ENCODE measurements at regions not wholly inside any gene's neighbourhood (a gene's known extent, or its start where the extent isn't known, plus 50 kb on each side); places are given as distances from the start of the nearest gene placed in this dataset.
"Not testable (repeated sequence)": the region's sequence is repeated elsewhere in the genome, so short reads cannot be mapped to it uniquely, and the experiment has no call there.

GRCh38 chr13:80830431-80830830 is 489.5 kb upstream of the SPRY2 start:
- no peak for DNase-seq (ENCODE audit: low read depth, low spot score)
- in situ Hi-C loops (cut with HindIII; ENCODE audit: low pct_unique_long_range_greater_than_20kb, low sequenced_read_pairs): no loop called here

- DNase-seq (ENCODE audit: low read depth, low spot score): no peak
- in situ Hi-C loops (cut with HindIII; ENCODE audit: low pct_unique_long_range_greater_than_20kb, low sequenced_read_pairs): no loop called here
Observed at GRCh38 chr13:80828759-80829158, 487.8 kb upstream of the SPRY2 start.

- in situ Hi-C loops (cut with HindIII; ENCODE audit: low pct_unique_long_range_greater_than_20kb, low sequenced_read_pairs): no loop called here
- DNase-seq (ENCODE audit: low read depth, low spot score): no peak
Observed at GRCh38 chr13:80825276-80825675, 484.4 kb upstream of the SPRY2 start.

- no peak for DNase-seq (ENCODE audit: low read depth, low spot score)
Observed at GRCh38 chr13:80824229-80824628, 483.3 kb upstream of the SPRY2 start.

GRCh38 chr13:80823472-80823871 is 482.5 kb upstream of the SPRY2 start:
- DNase-seq (ENCODE audit: low read depth, low spot score): no peak
- in situ Hi-C loops (cut with HindIII; ENCODE audit: low pct_unique_long_range_greater_than_20kb, low sequenced_read_pairs): no loop called here

More at GRCh38 chr13:80824229-80824628, 483.3 kb upstream of the SPRY2 start:
- in situ Hi-C loops (cut with HindIII; ENCODE audit: low pct_unique_long_range_greater_than_20kb, low sequenced_read_pairs): no loop called here

- in situ Hi-C loops (cut with HindIII; ENCODE audit: low pct_unique_long_range_greater_than_20kb, low sequenced_read_pairs): no loop called here
- no peak for DNase-seq (ENCODE audit: low read depth, low spot score)
Observed at GRCh38 chr13:80821466-80821865, 480.5 kb upstream of the SPRY2 start.

GRCh38 chr13:80817979-80818378 is 477.1 kb upstream of the SPRY2 start:
- in situ Hi-C loops (cut with HindIII; ENCODE audit: low pct_unique_long_range_greater_than_20kb, low sequenced_read_pairs): no loop called here
- no peak for DNase-seq (ENCODE audit: low read depth, low spot score)

GRCh38 chr13:80814541-80814940 is 473.6 kb upstream of the SPRY2 start:
- DNase-seq (ENCODE audit: low read depth, low spot score): no peak
- in situ Hi-C loops (cut with HindIII; ENCODE audit: low pct_unique_long_range_greater_than_20kb, low sequenced_read_pairs): no loop called here

- in situ Hi-C loops (cut with HindIII; ENCODE audit: low pct_unique_long_range_greater_than_20kb, low sequenced_read_pairs); DNase-seq (ENCODE audit: low read depth, low spot score): not testable (repeated sequence)
Observed at GRCh38 chr13:80810294-80810693, 469.4 kb upstream of the SPRY2 start.

GRCh38 chr13:80802946-80803345 is 462.0 kb upstream of the SPRY2 start:
- DNase-seq (ENCODE audit: low read depth, low spot score): no peak
- in situ Hi-C loops (cut with HindIII; ENCODE audit: low pct_unique_long_range_greater_than_20kb, low sequenced_read_pairs): no loop called here

GRCh38 chr13:80798576-80799133 is 457.7 kb upstream of the SPRY2 start:
- DNase-seq (ENCODE audit: low read depth, low spot score): no peak
- in situ Hi-C loops (cut with HindIII; ENCODE audit: low pct_unique_long_range_greater_than_20kb, low sequenced_read_pairs): no loop called here

- in situ Hi-C loops (cut with HindIII; ENCODE audit: low pct_unique_long_range_greater_than_20kb, low sequenced_read_pairs): no loop called here
- no peak for DNase-seq (ENCODE audit: low read depth, low spot score)
Observed at GRCh38 chr13:80787604-80788003, 446.7 kb upstream of the SPRY2 start.

- in situ Hi-C loops (cut with HindIII; ENCODE audit: low pct_unique_long_range_greater_than_20kb, low sequenced_read_pairs): no loop called here
- DNase-seq (ENCODE audit: low read depth, low spot score): peak; percentile 22
Observed at GRCh38 chr13:80783926-80784565, 443.1 kb upstream of the SPRY2 start.

- no peak for DNase-seq (ENCODE audit: low read depth, low spot score)
- in situ Hi-C loops (cut with HindIII; ENCODE audit: low pct_unique_long_range_greater_than_20kb, low sequenced_read_pairs): no loop called here
Observed at GRCh38 chr13:80782441-80782840, 441.5 kb upstream of the SPRY2 start.

GRCh38 chr13:80778297-80778696 is 437.4 kb upstream of the SPRY2 start:
- in situ Hi-C loops (cut with HindIII; ENCODE audit: low pct_unique_long_range_greater_than_20kb, low sequenced_read_pairs): no loop called here
- DNase-seq (ENCODE audit: low read depth, low spot score): no peak

GRCh38 chr13:80757694-80758093 is 416.8 kb upstream of the SPRY2 start:
- DNase-seq (ENCODE audit: low read depth, low spot score): no peak
- in situ Hi-C loops (cut with HindIII; ENCODE audit: low pct_unique_long_range_greater_than_20kb, low sequenced_read_pairs): no loop called here

GRCh38 chr13:80755910-80756309 is 415.0 kb upstream of the SPRY2 start:
- in situ Hi-C loops (cut with HindIII; ENCODE audit: low pct_unique_long_range_greater_than_20kb, low sequenced_read_pairs): no loop called here
- no peak for DNase-seq (ENCODE audit: low read depth, low spot score)

GRCh38 chr13:80754441-80754840 is 413.5 kb upstream of the SPRY2 start:
- DNase-seq (ENCODE audit: low read depth, low spot score): no peak
- in situ Hi-C loops (cut with HindIII; ENCODE audit: low pct_unique_long_range_greater_than_20kb, low sequenced_read_pairs): no loop called here

GRCh38 chr13:80753866-80754265 is 412.9 kb upstream of the SPRY2 start:
- in situ Hi-C loops (cut with HindIII; ENCODE audit: low pct_unique_long_range_greater_than_20kb, low sequenced_read_pairs): no loop called here
- DNase-seq (ENCODE audit: low read depth, low spot score): no peak

- in situ Hi-C loops (cut with HindIII; ENCODE audit: low pct_unique_long_range_greater_than_20kb, low sequenced_read_pairs): no loop called here
- DNase-seq (ENCODE audit: low read depth, low spot score): no peak
Observed at GRCh38 chr13:80751854-80752253, 410.9 kb upstream of the SPRY2 start.
